ENCODE measurements at regions not wholly inside any gene's neighbourhood (a gene's known extent, or its start where the extent isn't known, plus 50 kb on each side); places are given as distances from the start of the nearest gene placed in this dataset.

GRCh38 chr22:46092670-46093410 is 57.5 kb upstream of the PPARA start:
- Histone ChIP-seq H3K4me1 (ENCODE audit: control insufficient read depth in 1 of 2, insufficient read depth in 2 of 2, low read depth in 1 of 2, low read length in 1 of 2) (peaks cover 40 to 94% of the 10 kb centered on the region in 2 experiments), H3F3A (replicated peaks; ENCODE audit: insufficient read depth) (peaks cover 65% of the 10 kb centered on the region), H3K9me2 (no peaks in the 10 kb centered on the region), H3K9me3 (no peaks in the 10 kb centered on the region), H3K9ac (peak overlapping the region; percentile 51; the same call in 1 of the 2 replicates), H3K27ac (ENCODE audit: low read depth in 2 of 2, low read length in 1 of 2) (peak overlapping the region; percentile 60 to 96; a peak in 3 of 4 replicates), H2AFZ (ENCODE audit: low read depth) (no peak overlapping the region), H3K27me3 (ENCODE audit: insufficient read depth) (no peaks in the 10 kb centered on the region), H4K20me1 (ENCODE audit: insufficient read depth) (peaks cover 97% of the 10 kb centered on the region), H3K79me2 (ENCODE audit: insufficient read depth) (peaks cover 93% of the 10 kb centered on the region), H3K4me3 (ENCODE audit: low read depth in 2 of 2, low read length in 1 of 2) (no peak overlapping the region), H3K4me2 (peak overlapping the region; percentile 69; the same call in 1 of the 2 replicates), H3K36me3 (replicated peaks in 1 of 2; ENCODE audit: control insufficient read depth in 1 of 2, insufficient read depth in 2 of 2, low read length in 1 of 2) (peaks cover 68 to 81% of the 10 kb centered on the region in 2 experiments)
- 84% methylated on average over 15 of the region's 21 CpGs for WGBS (ENCODE audit: low lambda C conversion rate)
- CTCF ChIA-PET, result interaction anchor here (1.3 to 1.7 kb wide), 5 partner anchors 14 to 99 kb away, joined by 3 to 5 read pairs (median 4); no protein-coding TSS in a partner anchor
- TF ChIP-seq POLR2AphosphoS5 (IDR thresholded peaks at IDR 0.05; ENCODE audit: low read depth, low read length) (peak; percentile 11; the same call in 1 of the 2 replicates), MXI1 (IDR thresholded peaks at IDR 0.05; ENCODE audit: low read depth, low read length) (no peak), USF2 (IDR thresholded peaks at IDR 0.05; ENCODE audit: borderline replicate concordance, low read depth, low read length) (no peak), EZH2phosphoT487 (IDR thresholded peaks at IDR 0.05; ENCODE audit: borderline replicate concordance, low read depth) (no peak), GATA2 (CRISPR knock-in tag; IDR thresholded peaks at IDR 0.05) (no peak)
- TF ChIP-seq, protein P1, sequence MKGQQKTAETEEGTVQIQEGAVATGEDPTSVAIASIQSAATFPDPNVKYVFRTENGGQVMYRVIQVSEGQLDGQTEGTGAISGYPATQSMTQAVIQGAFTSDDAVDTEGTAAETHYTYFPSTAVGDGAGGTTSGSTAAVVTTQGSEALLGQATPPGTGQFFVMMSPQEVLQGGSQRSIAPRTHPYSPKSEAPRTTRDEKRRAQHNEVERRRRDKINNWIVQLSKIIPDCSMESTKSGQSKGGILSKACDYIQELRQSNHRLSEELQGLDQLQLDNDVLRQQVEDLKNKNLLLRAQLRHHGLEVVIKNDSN (IDR thresholded peaks at IDR 0.05; ENCODE audit: borderline replicate concordance, low read depth), result no peak
- no peak for DNase-seq
- POLR2A ChIA-PET, result no interaction called here

- peaks cover 32 to 95% of the 10 kb centered on the region in 2 experiments for H3K4me1 ChIP-seq (ENCODE audit: control insufficient read depth in 1 of 2, insufficient read depth in 2 of 2, low read depth in 1 of 2, low read length in 1 of 2)
- peak overlapping the region; percentile 79 to 96 for H3K27ac ChIP-seq (ENCODE audit: low read depth in 2 of 2, low read length in 1 of 2)
- CTCF ChIA-PET, result interaction anchor here (1.3 to 1.9 kb wide), 3 partner anchors 23 to 88 kb away, joined by 3 to 7 read pairs (median 5); no protein-coding TSS in a partner anchor
- no peaks in the 10 kb centered on the region for H3K9me2 ChIP-seq
- H3K4me3 ChIP-seq (ENCODE audit: low read depth in 2 of 2, low read length in 1 of 2), result no peak overlapping the region
- H3K27me3 ChIP-seq (ENCODE audit: insufficient read depth), result no peaks in the 10 kb centered on the region
- H3K9ac ChIP-seq, result peak overlapping the region; percentile 51
- H3K36me3 ChIP-seq (replicated peaks in 1 of 2; ENCODE audit: control insufficient read depth in 1 of 2, insufficient read depth in 2 of 2, low read length in 1 of 2), result peaks cover 68 to 84% of the 10 kb centered on the region in 2 experiments
- POLR2A ChIA-PET, result no interaction called here
- H3K79me2 ChIP-seq (ENCODE audit: insufficient read depth), result peaks cover 93% of the 10 kb centered on the region
- peaks cover 66% of the 10 kb centered on the region for H3F3A ChIP-seq (replicated peaks; ENCODE audit: insufficient read depth)
- TF ChIP-seq GABPA (IDR thresholded peaks at IDR 0.05; ENCODE audit: low read depth) (no peak), EP300 (IDR thresholded peaks at IDR 0.05; ENCODE audit: borderline replicate concordance in 1 of 2, low read depth in 1 of 2, low read length in 1 of 2) (no peak)
- H3K9me3 ChIP-seq, result no peaks in the 10 kb centered on the region
- no peak overlapping the region for H2AFZ ChIP-seq (ENCODE audit: low read depth)
- DNase-seq, result no peak
- peak overlapping the region; percentile 69 for H3K4me2 ChIP-seq
- peaks cover 97% of the 10 kb centered on the region for H4K20me1 ChIP-seq (ENCODE audit: insufficient read depth)
- 73% methylated on average over 5 of the region's 5 CpGs for WGBS (ENCODE audit: low lambda C conversion rate)
Measured at GRCh38 chr22:46093796-46094195, 56.5 kb upstream of the PPARA start.
